NCI-H146 (cell line): ENCODE measurements at regions not wholly inside any gene's neighbourhood (a gene's known extent, or its start where the extent isn't known, plus 50 kb on each side); places are given as distances from the start of the nearest gene placed in this dataset.

Experiments used
- DNase-seq: peaks from one replicate; lab custom pipeline; 2025; lab: John Stamatoyannopoulos, UW

- DNase-seq = no peak
Measured at GRCh38 chr14:22098435-22098834, 424.8 kb upstream of the OR4E1 start.

DNA sequence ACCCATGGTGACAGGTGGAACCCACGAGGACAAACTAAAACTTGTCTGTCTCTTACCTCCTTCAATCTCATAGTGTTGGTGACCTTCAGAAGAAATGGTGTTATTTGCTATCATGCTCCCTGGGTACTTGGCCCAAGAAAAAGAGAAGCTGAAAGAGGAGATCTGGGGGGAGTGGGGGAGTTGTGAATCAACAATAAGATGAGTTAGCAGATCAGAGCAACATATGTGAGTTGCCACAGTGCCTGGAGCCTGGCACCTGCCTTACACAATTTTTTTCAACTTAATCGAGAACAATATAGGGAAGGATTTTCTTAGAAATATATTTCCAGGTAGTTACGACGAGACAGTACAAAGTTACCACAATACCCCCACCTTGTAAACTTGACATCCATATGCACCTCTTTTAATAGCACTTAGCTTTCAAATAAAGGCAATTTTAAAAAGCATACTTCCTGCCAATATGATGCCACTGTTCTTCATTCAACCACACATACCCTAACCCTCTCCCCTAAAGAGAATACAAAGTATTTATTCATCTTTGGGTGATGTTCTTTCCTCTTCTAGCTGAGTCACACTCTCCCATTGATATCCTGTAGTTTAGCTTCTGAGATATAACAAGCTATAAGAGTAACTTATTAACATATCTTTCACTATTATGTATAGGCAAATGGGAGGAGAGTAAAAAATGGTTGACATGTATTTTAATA lies 424.1 kb upstream of the OR4E1 start:
- DNase-seq = no peak

DNA sequence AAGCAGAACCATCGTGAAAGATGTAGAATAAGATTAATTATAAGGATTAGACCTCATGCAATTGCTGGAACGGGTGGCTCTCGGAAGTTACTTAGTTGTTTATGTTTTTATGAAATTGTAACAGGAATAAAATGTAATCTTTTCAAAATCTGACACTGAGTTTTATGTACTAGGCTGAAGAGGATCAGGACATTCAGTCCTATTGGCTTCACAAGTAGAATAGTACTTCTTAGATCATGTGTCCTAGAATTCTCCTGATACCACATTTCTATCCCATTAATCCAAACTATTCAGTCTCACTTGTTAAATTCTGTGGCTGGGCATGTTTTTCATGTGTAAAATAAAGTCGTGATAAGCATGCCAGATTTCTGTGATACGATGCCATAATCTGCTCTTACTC lies 423.5 kb upstream of the OR4E1 start:
- no peak for DNase-seq

DNA sequence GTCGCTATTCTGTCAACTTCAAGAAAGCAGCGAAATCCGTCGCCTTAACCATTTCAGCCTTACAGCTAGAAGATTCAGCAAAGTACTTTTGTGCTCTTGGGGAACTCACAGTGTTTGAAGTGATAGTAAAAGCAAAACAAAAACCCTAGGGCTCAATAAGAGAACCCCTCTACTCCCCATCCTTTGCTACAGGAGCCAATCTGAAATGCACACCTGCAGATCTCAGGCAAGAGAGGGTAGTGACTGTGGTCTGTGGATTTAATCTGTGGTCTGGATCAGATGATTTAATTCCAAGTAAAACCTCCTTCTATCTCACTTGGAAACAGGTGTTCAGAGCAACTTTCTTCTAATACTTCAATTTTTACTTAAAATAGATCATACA lies 422.9 kb upstream of the OR4E1 start:
- no peak for DNase-seq

DNA sequence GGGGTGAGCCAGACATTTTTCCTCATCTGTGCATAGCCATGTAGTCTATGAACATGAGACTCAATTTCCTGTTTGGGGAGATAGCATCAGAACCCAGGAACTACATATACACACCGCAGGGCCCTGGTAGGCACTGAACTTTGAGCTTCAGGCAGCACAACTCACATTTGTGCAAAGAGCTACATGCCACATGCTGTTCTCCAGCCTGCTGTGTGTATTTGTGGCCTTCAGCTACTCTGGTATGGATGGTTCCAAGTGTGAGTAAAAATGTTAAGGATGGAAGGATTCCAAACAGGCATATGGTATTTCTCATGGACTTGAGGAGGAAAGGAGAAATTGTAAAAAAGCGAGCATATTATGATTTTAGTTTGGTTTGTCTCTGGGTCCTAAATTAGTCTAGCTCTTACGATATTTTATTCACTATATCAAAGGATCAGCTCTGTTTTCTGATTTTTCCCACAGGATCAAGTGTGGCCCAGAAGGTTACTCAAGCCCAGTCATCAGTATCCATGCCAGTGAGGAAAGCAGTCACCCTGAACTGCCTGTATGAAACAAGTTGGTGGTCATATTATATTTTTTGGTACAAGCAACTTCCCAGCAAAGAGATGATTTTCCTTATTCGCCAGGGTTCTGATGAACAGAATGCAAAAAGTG lies 422.4 kb upstream of the OR4E1 start:
- DNase-seq = no peak

DNA sequence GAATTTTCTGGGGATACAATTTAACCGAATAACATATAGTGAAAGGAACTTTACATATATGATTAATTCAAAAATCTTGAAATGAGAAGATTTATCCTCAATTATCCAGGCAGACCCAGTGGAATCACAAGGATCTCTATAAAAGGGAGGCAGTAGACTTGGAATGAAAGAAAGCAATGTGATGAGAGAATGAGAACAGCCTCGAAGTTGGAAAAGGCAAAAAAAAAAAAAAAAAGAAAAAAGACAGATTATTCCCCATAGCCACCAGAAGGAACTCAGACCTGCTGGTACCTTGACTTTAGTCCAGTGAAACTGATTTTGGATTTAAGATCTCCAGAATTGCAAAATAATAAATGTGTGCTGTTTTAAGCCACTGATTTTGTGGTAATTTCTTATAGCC lies 416.3 kb upstream of the OR4E1 start:
- no peak for DNase-seq

GRCh38 chr14:22088614-22089342 lies 415.2 kb upstream of the OR4E1 start:
- no peak for DNase-seq

GRCh38 chr14:22086131-22086530 lies 412.5 kb upstream of the OR4E1 start:
- DNase-seq = no peak

GRCh38 chr14:22084393-22085281 lies 411.0 kb upstream of the OR4E1 start:
- peak; percentile 13 for DNase-seq

DNA sequence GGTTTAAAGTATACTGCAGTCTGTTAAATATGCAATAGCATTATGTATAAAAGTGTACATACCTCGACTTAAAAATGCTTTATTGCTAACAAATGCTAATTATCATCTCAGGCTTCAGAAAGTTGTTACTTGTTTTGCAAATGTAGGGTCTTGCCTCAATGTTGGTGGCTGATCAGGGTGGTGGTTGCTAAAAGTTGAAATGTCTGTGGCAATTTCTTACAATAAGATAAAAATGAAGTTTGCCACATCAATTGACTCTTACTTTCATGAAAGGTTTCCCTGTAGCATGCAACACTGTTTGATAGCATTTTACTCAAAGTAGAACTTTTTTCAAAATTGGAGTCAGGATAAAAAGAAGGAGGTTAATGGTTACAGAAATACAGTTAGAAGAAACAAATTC lies 407.7 kb upstream of the OR4E1 start:
- no peak for DNase-seq

DNA sequence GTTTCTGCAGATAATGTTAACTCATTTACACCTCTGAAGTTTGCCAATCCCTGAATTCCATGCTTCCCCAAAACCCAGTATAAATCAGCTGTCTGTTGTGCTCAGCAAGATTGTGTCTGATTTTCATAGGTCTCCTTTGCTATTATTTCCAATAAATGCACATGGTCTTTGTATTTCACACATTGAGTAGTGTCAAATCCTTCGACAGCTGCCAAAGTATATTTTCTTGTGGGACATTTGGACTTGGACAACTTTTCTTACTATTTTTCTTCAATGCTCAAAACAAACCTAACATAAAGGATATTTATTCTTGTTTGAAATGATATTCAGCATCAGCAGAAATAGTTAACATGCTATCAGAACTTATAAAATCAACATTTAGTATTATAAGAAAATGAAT lies 406.1 kb upstream of the OR4E1 start:
- no peak for DNase-seq

DNA sequence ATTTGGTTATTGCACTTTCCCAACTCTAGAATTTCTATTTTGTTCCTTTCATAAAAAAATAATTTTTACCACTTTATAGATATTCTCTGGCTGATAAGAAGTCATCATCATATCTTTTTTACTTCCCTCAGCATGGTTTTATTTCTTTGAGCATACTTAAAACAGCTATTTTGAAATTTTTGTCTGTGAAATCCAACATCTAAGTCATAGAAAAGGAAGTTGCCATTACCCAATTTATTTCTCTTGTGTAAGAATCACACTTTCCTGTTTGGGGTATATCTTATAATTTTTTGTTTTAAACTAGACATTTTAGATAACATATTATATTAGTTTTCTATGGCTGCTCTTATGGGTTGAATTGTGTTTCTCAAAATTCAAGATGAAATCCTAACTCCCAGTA lies 400.2 kb upstream of the OR4E1 start:
- no peak for DNase-seq

- no peak for DNase-seq
Measured at GRCh38 chr14:22071006-22071405, 397.4 kb upstream of the OR4E1 start.

GRCh38 chr14:22070119-22070982 lies 396.7 kb upstream of the OR4E1 start:
- no peak for DNase-seq

DNA sequence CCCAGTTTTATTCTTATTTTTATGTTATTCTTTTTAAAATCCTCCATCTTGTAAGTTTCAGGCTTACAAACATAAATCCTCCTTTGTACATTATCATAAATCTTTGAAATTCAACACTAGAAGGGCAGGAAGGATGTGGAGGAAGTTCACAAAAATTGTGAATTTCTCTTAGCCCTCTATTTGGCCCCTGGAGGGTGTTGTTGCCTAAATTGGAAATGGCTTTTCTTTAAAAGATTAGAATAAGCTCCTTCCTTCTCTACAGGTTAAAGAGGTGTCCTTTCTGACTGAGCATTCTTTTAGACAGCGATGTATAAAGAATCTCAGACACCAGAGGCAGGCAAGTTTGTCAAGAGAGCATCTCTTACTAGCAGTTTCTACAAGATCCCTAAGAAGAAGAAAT lies 391.7 kb upstream of the OR4E1 start:
- DNase-seq = no peak

GRCh38 chr14:22059201-22059600 lies 385.6 kb upstream of the OR4E1 start:
- DNase-seq = no peak

GRCh38 chr14:22052795-22053194 lies 379.2 kb upstream of the OR4E1 start:
- no peak for DNase-seq

GRCh38 chr14:22047115-22047514 lies 373.5 kb upstream of the OR4E1 start:
- DNase-seq = no peak

DNA sequence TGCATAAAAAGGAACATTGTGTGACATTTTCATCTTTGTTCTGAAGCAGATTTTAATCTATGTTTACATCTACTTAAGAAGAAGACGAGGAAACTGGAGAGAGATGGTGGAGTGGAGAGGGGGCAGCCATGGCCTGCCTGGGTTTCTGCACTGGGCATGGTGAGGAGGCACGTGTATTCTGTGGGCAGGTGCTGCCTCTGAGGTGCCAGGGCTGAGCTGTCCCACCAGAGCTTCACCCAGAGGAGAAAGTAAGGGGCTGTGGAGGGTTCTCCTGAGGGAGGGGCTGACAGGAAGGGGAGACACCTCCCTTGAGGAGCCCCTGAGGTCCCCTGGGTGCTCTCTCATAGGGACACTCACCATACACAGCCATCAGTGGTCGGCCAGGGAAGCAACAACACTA lies 372.4 kb upstream of the OR4E1 start:
- DNase-seq = no peak

DNA sequence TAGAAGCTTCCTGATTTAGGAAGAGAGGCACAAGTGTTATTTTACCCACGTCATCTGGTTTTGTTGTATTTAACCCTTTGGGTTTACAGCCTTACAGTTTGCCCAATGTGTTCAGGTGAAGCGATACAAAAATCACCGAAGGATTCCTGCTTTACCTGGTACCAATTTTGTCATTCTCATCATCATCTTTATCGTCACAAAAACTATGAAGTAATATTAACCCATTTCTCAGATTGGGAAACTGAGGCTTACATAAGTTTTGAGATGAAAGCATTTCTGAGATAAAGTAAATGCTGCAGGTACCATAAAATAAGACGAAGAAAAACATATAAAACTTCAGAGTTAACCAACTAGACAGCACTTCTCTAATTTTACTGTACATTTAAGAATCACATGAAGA lies 370.6 kb upstream of the OR4E1 start:
- DNase-seq = no peak

DNA sequence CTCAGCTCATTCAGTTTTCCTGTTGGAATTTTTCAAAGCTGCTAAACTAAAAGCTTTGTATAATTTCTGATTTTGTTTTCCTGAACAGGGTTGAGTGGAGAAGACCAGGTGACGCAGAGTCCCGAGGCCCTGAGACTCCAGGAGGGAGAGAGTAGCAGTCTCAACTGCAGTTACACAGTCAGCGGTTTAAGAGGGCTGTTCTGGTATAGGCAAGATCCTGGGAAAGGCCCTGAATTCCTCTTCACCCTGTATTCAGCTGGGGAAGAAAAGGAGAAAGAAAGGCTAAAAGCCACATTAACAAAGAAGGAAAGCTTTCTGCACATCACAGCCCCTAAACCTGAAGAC lies 367.1 kb upstream of the OR4E1 start:
- no peak for DNase-seq
